Stimulated activated CD4-positive, alpha-beta T cell treated with anti-CD3 and anti-CD28 coated beads, Interleukin-12 subunit alpha, Interleukin-12 subunit beta, amount 100 ng/mL, for 48 hours (primary cell): ENCODE measurements at regions not wholly inside any gene's neighbourhood (a gene's known extent, or its start where the extent isn't known, plus 50 kb on each side); places are given as distances from the start of the nearest gene placed in this dataset.

ENCODE experiments used
- DNase-seq, 3 donors: peaks; one replicate each; pipeline ENCODE4 v3.0.0-alpha.2; 2020; ENCODE audit warnings: low read depth in 2 of 3, low spot score in 1 of 3

- no peak for DNase-seq
These were observed 122.9 kb upstream of the ITGA4 start for GRCh38 chr2:181334158-181334826.

- no peak for DNase-seq
These were observed 116.3 kb upstream of the ITGA4 start for GRCh38 chr2:181340891-181341290.

DNA sequence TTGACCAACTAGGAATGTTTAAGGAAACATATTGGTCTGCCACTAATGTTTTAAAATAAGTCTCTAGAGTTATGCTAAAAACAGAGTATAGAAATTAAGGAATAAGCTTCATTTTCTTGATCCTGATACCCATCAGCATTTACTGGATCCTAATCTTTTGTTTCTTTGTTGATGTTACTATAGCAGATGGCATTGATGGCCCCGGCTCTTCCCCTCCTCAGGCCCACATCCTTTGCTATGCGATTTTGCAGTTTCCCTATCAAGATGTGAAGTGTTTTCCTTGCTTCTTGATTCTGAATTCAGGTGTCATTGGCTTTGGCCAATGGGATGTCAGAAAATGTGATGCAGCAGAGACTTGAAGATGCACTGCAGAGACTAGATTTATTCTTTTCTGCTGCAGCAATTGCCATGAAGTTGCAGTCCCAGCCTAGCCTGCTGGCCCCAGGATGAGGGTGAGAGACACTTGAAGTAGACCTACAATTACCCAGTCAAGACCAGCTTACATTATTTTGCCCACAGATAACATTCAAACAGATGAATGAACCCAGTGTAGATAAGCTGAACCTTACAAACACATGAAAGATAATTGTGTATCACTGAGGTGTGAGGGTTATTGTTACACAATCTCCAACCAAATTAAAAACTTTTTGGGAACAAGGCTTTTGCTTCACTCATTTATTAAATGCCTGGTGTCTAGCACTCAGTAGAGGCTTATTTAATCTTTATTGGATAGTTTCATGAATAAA lies 115.2 kb upstream of the ITGA4 start:
- no peak for DNase-seq

GRCh38 chr2:181348107-181348837 lies 108.9 kb upstream of the ITGA4 start:
- no peak for DNase-seq

DNA sequence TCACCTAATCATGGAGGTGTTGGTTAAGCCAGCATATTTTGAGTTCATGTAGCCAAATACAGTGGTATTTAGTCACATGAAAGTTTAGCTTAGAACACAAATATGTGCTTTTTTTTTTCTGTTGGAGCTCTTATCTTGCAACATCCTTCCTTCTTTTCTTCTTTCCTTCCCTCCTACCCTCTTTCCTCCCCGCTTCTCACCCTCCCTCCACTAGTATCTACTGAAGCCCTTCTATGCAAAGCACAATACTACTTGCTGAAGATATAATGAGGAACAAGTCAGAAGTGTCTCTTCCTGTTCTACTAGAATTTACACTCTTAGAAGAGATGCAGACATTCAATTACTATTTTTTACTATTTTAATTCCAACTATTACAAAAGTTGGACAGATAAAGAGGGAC lies 105.0 kb upstream of the ITGA4 start:
- DNase-seq, result no peak

GRCh38 chr2:181354626-181355025 lies 102.6 kb upstream of the ITGA4 start:
- DNase-seq, result no peak

DNA sequence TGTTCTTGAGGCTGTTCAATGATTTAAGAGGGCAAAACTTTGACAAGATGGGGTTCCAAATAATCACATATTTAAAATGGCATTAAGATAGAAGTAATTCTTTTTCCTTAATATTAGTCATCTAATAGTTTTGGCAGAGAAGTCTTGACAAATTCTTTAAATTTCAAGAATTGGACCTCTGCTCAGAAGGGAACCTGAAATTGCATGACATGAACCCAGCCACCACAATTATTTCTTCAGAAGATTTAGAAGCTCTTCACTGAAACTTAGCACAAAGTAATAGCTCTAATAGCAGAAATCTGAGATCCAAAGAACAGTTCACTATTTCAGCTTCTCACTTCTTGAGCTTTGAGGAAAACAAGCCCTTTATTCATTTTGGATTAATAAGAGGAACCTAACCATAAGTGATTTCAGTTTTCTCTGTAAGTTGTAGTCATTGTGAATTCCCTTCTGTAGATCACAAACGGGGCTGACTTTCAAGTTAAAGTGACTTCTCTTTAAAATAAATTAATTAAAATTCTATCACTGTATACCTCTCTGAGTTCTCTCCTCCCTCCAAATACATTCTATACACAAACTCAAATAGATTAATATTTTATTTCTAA lies 100.6 kb upstream of the ITGA4 start:
- DNase-seq, result no peak

- peak in 1 of 3 donors; percentile 8 for DNase-seq
These were observed 99.2 kb upstream of the ITGA4 start for GRCh38 chr2:181357979-181358378.

GRCh38 chr2:181362561-181362960 lies 94.6 kb upstream of the ITGA4 start:
- no peak for DNase-seq

- no peak for DNase-seq
These were observed 94.0 kb upstream of the ITGA4 start for GRCh38 chr2:181363164-181363563.

- DNase-seq, result no peak
These were observed 92.6 kb upstream of the ITGA4 start for GRCh38 chr2:181364492-181365170.

- DNase-seq, result no peak
These were observed 90.5 kb upstream of the ITGA4 start for GRCh38 chr2:181366675-181367175.

DNA sequence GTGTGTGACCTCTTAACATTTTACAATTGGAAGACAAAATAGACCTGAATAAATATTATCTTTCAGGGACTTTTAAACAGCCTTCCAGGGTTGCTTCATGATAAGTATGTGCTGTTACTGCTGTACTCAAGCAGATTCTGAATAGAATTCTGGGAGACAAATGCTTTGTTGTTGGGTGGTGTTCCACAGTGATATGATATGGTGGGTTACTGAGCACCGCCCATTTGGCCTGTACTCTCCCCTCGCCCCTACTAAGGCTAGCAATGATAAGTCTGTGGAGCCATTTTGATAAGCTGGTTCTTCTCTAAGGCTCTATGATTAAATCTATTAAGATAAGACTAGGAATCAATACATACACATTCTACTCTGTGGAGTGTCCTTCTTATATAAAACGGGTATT lies 89.8 kb upstream of the ITGA4 start:
- DNase-seq, result no peak

GRCh38 chr2:181367906-181368435 lies 89.2 kb upstream of the ITGA4 start:
- DNase-seq, result no peak

DNA sequence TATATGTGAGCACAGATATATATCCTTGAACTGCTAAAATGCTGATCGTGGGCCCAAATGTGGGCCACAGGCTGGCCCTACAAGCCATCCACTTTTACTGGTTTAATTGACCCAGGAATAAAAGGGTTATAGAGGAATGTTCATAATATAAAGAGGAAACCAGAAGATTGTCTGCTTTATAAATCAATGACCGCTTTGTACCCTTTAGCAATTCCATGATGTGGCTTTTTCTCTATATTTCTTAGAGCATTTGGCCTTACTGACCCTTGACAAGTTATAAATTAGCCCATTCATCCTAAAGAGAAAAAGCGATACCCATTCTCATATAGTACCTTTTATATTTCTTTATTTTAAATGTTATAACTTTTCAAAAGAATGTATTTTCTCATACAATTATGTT lies 87.1 kb upstream of the ITGA4 start:
- no peak for DNase-seq

GRCh38 chr2:181371195-181371594 lies 86.0 kb upstream of the ITGA4 start:
- no peak for DNase-seq

DNA sequence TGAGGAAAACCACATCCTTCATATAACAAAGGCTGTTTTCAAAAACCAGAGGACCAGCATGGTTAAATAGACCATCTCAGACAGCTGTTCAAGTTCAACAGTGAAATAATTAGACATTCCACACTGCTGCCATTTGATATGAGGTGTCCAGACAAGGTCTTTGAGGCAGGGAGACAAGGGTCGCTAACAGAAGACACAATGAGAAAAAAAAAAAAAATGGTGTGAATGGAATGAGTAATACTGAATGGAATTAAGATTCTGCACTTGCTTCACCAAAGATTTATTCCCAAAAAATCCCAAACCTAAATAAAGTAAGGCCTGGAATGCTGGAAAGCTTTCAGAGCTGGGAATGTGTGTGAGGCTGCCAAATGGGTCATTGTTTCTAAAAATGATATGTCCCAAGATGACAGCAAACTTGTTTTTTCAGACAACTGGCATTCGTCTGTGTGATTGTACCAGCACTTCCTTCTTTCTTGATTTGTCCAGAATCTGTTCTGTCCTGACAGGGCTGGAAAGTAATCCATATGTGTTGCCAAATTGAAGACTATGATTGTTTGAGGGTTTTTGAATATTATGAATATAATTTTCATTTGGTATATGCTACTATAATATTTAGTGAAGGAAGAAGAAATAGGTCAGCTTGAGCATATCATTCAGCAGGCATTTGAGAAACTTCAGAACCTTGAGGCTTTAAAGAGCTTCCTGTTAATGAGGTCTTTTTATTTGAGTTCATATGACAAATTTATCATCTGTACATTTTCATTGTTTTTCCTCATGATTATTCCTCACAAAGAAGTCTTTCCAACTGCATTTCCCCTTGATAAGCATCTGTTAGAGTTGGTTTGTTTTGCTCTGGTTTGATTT lies 85.2 kb upstream of the ITGA4 start:
- no peak for DNase-seq

GRCh38 chr2:181372646-181373040 lies 84.5 kb upstream of the ITGA4 start:
- no peak for DNase-seq

DNA sequence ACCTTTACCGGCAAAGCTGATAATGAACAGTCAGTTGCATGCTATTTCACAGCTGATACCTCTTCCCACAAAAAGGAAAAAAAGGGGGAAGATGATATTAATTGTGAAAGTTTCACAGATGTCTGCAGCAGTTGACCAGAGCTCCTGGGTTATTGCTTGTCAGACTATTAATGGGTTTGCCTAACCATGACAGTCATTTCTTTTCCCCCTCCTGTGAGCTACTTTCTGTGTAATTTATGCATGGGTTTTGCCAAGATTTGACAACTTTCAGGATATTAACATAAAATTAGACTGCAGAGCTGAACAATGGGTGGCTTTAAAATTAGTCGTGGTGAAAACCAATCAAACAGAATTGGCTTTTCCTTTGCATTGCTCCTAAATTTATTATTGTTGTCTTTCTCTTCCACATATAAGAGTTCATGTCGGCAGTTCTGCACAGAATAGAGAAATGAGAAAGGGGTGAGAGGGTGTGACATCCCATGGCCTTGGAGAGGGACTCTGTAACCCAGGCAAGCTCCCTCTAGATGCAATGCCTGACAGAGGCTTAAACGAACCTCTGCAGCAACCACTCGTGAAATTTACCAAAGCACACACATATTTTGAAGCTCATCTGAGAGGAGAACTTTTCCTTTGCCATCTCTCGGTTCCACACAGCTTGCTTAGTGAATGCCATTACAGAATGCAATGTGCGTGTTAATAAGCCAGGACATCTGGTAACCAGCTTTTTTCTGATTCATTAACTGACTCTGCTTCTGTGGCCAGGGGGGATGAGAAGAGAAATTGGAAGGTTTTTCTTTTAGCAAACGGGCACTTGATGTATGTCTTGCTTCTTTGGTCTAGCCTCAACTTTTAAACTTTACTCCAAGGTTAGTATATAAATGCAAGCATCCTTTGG lies 82.2 kb upstream of the ITGA4 start:
- no peak for DNase-seq
